ENCODE measurements at regions not wholly inside any gene's neighbourhood (a gene's known extent, or its start where the extent isn't known, plus 50 kb on each side); places are given as distances from the start of the nearest gene placed in this dataset.

DNA sequence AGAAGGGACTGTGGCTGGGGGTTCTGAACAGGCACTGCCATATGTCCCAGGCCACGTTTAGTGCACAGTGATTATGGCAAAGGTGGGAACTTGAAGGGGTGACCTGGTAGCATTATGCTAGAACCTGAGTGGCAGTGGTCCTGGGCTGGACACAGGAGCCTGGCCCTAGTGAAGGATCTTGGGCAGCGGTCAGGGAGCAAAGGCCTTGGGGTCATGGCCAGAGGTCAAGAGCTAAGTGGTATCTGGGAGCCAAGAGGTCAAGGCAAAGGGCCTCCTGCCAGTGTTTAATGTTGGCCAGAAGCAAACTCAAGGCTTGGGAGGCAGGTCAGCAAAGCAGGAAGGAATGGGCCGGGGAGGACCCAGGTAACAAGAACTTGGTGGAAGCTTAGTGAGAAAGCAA is 254.5 kb downstream of the CDH26 start:
- no peak for DNase-seq (ENCODE audit: low read depth, low spot score)
- POLR2A ChIA-PET: no interaction called here
- Histone ChIP-seq H3K4me3 (ENCODE audit: low read depth, low read length) (no peak overlapping the region), H3K27ac (ENCODE audit: low read depth, low read length) (no peak overlapping the region), H3K9me3 (ENCODE audit: control insufficient read depth, insufficient read depth, low read length) (no peaks in the 10 kb centered on the region), H3K27me3 (ENCODE audit: control insufficient read depth, insufficient read depth, low read length) (peaks cover 8% of the 10 kb centered on the region)
- CTCF ChIA-PET: interaction anchor here (0.9 to 6.7 kb wide), 7 partner anchors 13 to 263 kb away, joined by 3 to 64 read pairs (median 4); no protein-coding TSS in a partner anchor
- TF ChIP-seq CTCF (IDR thresholded peaks at IDR 0.05; ENCODE audit: low read depth, low read length): no peak

- ChIA-PET CTCF (interaction anchor here (1.5 to 6.7 kb wide), 3 partner anchors 12 to 156 kb away, joined by 3 to 64 read pairs (median 24); no protein-coding TSS in a partner anchor), POLR2A (no interaction called here)
- Histone ChIP-seq H3K9me3 (ENCODE audit: control insufficient read depth, insufficient read depth, low read length) (no peaks in the 10 kb centered on the region), H3K27me3 (ENCODE audit: control insufficient read depth, insufficient read depth, low read length) (peaks cover 8% of the 10 kb centered on the region), H3K27ac (ENCODE audit: low read depth, low read length) (no peak overlapping the region), H3K4me3 (ENCODE audit: low read depth, low read length) (no peak overlapping the region)
- no peak for DNase-seq (ENCODE audit: low read depth, low spot score)
- TF ChIP-seq CTCF (IDR thresholded peaks at IDR 0.05; ENCODE audit: low read depth, low read length): no peak
Measured at GRCh38 chr20:60213126-60213893, 255.1 kb downstream of the CDH26 start.

GRCh38 chr20:60214901-60215815 is 256.9 kb downstream of the CDH26 start:
- Histone ChIP-seq H3K9me3 (ENCODE audit: control insufficient read depth, insufficient read depth, low read length) (no peaks in the 10 kb centered on the region), H3K27me3 (ENCODE audit: control insufficient read depth, insufficient read depth, low read length) (peaks cover 3% of the 10 kb centered on the region), H3K27ac (ENCODE audit: low read depth, low read length) (no peak overlapping the region), H3K4me3 (ENCODE audit: low read depth, low read length) (no peak overlapping the region)
- ChIA-PET CTCF (interaction anchor here (0.9 to 6.7 kb wide), 2 partner anchors 8 to 48 kb away, joined by 3 to 64 read pairs; no protein-coding TSS in a partner anchor), POLR2A (no interaction called here)
- DNase-seq (ENCODE audit: low read depth, low spot score): no peak
- no peak for TF ChIP-seq CTCF (IDR thresholded peaks at IDR 0.05; ENCODE audit: low read depth, low read length)

DNA sequence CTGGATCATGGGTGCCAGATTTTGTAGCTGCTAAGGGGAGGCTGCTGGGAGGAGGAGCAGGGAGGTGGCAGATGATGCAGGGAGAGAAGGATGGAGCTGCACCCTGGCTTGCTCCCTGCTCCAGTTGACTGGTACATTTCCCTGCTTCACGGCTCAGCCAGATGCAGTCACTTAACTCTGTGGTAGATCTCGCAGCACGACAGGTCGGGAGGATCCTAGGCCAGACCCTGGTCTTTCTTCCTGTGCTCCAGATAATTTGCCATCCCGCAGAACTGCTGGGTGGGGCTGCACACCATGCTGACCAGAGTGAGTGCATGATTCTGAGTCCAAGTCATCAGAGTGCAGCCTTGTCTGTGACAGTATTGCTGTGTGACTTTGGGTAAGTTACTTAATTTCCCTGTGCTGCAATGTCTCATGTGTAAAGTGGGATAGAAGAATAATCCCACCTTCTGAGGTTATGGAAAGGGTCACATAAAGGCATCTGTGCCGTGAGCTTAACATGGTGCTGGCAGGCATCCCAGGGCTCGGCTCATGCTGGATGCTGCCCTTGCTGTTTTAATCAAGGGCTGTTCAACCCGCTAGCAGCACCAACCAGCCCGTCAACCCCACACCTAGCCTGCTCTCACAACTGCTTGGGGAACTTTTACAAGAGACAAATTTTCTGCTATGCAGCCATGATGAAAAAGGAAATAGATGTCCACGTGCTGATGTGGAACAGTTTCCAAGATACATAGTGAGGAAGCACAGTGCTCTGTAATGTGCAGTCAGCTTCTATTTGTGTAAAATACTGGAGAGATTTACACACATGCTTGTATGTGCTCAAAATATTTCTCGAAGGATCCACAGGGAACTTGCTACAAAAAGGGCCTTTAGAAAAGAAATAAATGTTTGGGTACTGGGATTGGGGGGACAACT is 257.9 kb downstream of the CDH26 start:
- TF ChIP-seq CTCF (IDR thresholded peaks at IDR 0.05; ENCODE audit: low read depth, low read length): no peak
- CTCF ChIA-PET: interaction anchor here (0.9 to 6.7 kb wide), 2 partner anchors 9 to 47 kb away, joined by 3 to 64 read pairs; no protein-coding TSS in a partner anchor
- H3K27me3 ChIP-seq (ENCODE audit: control insufficient read depth, insufficient read depth, low read length): peaks cover 3% of the 10 kb centered on the region
- no peak overlapping the region for H3K27ac ChIP-seq (ENCODE audit: low read depth, low read length)
- H3K4me3 ChIP-seq (ENCODE audit: low read depth, low read length): no peak overlapping the region
- no peaks in the 10 kb centered on the region for H3K9me3 ChIP-seq (ENCODE audit: control insufficient read depth, insufficient read depth, low read length)
- POLR2A ChIA-PET: no interaction called here
- no peak for DNase-seq (ENCODE audit: low read depth, low spot score)

Data from AG04450 (cell line).